GM19351 (cell line): ENCODE measurements at regions not wholly inside any gene's neighbourhood (a gene's known extent, or its start where the extent isn't known, plus 50 kb on each side); places are given as distances from the start of the nearest gene placed in this dataset.

Source experiments
- ATAC-seq: cut with Tn5 transposase; IDR thresholded peaks from one replicate; pipeline ENCODE4 v1.9.1; 2021; ENCODE audit warnings: mild to moderate bottlenecking, moderate library complexity; ENCODE audit not compliant: unreplicated experiment

DNA sequence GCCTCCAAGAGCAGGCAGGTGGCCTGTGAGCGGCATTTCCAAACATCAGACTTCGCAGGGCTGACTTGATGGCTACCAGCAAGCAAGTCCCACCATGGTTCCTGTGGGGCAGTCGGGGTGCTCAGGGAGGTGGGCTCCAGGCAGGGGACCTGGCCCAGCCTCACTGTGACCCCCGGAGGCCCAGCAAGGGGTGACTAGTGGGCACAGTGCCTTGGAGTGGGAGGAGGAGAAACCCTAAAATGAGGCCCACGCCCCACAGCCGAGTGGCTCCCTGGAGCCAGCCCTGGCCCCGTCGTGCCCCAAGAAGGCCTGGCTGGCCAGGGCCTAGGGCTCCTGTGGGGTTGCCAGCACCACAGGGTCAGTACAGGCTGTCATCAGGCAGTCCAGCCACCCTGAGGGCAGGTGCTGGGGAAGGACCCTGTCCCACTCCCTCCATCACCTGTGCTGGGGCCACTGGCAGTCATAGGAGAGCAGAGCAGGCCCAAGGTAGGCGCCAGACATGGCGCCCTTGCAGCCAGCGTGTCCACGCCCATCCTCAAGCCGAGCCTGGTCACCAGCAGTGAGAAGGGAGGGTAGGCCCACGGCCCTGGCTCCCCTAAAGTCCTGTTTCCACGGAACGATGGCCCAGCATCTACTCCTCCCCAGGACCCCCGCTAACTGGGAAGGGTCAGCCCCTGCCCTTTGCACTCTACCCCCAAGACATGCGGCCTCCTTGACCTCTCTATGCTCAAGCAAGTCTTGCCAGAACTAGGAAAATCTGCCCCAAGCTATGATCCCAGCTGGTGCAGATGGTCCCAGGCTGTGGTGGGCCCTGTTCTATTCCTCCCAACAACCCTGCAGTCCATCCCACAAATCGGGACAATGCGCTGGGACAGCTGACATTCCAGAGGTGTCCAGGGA lies 144.2 kb upstream of the C14orf180 start:
- ATAC-seq: no peak

DNA sequence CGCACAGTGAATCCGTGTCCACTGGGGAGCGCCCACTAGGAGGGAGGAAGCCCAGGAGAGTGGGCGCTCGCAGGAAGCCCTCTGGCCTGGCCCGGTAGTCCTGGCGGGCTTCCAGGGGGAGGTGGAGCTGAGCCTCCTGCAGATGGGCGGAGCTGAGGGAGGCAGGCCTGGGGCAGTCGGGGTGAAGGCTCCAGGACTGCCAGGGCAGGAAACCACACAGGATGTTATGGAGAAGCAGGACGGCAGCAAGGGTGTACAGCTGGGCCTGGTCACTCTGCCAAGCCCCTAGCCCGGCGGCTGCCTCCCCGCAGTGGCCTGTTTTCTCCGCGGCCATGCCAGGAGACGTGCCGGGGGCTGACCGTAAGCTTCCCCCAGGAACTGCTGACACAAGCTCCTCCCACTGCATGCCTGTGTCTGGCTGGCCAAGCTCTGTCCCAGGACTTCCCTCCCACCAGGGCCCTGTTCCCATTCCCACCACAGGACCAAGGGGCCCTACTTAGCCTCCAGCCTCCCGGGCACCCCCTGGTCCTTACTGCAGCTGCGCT lies 143.4 kb upstream of the C14orf180 start:
- no peak for ATAC-seq

DNA sequence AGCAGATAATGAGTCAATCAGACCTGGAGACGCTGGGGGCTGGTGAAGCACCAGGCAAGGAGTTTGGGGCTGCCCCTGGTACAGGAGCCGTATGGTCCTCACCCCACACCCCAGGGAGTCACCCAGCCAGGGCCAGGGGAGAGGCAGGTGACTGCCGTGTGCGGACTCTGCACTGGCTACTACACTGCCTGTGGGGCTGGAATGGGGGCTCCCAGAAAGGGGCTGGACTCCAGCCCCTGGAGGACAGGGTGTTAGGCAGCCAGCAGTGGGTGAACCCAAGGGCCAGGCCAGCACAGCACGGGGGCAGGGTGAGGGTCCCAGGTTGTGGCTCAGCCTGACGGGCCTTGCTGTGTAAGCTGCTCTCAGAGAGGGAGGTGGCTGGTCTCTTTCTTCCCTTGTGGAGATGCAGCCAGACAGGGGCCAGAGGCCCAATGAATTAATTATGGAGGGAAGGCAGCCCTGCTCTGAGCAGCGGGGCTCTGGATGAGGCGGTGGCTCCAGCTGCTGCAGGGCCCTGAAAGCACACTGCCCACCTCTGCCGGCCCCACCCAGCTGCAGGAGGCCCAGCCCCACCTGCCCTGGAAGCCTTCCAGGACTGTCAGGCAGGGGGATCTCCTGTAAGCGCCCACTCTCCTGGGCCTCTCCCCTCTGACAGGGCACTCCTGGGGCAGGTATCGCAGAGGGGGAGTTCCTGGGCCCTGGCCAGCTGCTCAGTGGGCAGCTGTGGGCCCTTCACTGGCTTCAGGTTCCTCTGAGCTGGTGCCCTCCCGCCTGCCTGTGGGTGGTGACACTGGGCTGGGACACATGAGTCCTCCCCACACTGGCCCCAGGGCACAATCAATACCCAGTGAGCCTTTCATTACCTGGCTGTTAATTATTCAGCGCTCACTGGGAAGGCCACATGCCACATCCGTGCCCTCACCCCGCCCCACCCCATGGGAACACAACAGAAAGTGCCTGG lies 142.5 kb upstream of the C14orf180 start:
- ATAC-seq: no peak

DNA sequence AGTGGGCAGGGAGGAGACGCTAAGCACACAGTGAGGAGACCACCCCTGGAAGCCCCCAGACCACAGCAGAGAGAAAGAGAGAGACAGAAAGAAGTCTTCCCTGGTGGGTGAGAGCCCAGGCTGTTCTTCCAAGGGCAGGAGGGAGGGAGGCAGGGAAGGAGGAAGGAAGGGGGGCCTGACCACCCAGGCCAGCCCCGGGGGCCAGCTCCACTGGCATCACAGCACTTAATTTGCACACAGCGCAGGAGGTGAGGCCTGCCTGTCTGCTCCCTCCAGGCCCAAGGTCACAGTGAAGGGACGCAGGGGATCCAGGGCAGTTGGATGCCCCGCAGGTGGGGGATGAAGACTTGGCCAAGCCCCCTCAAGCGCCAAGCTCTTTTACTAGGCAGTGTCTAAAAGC lies 141.9 kb upstream of the C14orf180 start:
- no peak for ATAC-seq

DNA sequence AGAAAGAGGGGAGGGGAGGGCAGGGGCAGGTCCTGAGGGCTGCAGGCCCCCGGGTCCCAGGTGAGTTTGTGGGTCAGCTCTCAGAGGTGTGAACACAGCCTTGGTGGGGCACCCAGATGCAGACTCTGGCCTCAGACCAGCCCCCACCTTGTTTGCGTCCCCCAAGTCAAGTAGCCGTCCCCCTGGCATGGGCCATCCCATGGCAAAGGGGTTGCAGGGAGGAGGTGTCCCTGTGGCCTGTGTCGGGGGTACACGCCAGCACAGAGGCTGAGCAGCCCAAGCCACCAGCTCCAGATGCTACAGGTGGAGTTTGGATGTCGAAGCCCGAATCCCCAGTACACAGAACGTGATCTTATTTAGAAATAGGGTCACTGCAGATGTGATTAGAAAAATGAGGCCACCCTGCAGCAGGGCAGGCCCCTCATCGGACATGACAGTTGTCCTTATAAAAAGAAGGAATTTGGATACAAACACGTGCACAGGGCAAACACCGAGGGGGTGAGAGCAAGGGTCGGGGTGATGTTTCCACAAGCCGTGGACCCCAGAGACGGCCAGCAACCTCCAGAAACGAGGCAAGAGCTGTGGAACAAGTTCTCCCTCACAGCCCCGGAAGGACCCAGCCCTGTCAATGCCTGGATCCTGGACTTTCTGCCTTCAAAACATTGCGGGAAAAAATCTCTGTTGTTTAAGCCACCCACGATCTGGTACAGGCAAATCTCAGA lies 141.2 kb upstream of the C14orf180 start:
- no peak for ATAC-seq

DNA sequence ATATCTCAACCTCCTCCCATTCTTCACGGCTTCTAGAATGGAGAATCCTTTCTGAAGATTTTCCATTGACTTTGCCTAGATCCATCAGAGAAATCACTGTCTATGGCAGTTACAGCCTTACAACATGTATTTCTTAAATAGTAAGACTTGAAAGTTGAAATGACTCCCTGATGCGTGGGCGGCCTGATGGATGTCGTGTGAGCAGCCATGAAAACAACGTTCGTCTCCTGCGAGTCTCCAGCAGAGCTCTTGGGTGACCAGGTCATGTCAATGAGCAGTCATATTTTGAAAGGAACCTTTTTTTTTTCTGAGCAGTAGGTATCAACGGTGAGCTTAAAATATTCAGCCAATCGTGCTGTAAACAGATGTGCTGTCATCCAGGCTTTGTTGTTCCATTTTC lies 139.9 kb upstream of the C14orf180 start:
- ATAC-seq: no peak

DNA sequence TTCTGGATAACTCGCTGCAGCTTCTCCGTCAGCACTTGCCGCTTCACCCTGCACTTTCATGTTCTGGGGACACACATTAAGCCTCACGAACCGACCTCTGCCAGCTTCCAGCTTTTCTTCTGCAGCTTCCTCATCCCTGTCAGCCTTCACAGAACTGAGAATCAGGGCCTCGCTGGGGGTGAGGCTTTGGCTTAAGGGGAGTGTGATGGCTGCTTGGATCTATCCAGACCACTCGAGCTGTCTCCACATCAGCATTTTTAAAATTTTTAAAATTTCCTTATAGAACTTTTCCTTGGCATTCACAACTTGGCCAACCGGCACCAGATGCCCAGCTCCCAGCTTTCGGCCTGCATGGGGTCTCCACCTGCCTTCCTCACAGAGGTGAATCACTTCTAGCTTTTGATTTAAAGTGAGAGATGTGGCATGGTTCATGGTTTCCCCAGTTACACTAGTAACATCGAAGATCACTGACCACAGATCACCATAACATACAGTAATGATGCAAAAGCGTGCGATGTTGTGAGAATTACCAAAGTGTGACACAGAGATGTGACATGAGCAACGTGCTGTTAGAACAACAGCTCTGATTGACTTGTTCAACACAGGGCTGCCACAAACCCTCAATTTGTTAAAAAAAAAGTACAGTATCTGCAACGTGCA lies 139.1 kb upstream of the C14orf180 start:
- ATAC-seq: no peak

DNA sequence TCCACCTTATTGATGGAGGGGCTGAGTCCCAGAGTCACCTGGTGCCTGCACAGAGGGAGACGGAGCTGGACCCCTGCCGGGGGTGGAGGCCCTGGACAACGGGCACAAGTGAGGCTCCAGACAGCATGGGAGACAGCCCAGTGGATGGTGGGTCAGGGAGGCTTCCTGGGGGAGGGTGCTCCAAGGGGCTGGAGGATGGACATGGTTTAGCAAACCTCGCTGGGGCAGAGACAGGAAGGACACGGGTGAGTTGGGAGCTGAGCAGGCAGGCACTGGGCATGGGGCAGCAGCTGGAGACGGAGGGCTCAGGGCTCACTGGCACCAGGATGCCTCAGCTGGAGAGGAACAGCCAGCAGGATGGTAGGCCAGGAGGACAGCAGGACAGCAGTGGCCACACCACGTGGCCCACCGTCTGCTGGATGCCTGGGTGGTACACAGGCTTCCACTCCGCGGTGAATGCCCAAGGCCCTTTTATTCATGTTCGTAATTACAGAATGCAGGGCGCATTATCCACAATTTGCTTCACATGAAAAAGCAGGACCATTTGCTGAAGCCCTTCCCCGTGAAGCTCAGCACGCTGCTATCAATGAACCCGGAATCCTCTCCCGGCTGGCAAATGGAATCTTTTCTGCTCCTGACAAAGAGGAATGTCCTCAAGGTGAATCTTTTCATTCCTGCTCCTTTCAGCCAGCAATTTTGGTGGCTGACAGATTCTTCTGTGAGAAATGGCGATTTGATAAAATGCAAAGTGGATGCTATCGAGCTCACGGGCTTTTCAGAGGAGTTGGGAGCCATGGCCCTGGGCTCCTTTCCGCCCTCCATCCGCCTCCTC lies 138.1 kb upstream of the C14orf180 start:
- no peak for ATAC-seq

DNA sequence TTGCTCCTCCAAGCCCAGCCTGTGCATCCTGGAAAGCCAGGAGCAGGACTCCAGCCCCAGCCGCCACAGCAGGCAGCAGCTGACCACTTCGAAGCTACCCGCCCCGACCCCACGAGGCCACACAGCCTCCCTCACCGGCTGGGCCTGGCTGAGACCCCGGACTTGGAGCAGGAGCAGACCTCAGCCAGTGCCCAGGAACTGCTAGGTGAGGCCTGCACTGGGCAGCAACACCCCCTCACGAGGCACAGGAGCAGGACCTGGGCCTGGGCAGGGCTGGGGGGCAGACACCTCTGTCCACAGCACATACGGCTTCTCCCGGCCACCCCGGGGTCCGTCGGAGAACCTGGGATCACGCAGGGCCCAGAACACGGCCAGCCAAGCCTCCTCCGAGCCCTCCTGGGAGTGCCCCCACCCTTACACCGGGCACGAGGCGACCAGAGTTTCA lies 137.4 kb upstream of the C14orf180 start:
- ATAC-seq: no peak

DNA sequence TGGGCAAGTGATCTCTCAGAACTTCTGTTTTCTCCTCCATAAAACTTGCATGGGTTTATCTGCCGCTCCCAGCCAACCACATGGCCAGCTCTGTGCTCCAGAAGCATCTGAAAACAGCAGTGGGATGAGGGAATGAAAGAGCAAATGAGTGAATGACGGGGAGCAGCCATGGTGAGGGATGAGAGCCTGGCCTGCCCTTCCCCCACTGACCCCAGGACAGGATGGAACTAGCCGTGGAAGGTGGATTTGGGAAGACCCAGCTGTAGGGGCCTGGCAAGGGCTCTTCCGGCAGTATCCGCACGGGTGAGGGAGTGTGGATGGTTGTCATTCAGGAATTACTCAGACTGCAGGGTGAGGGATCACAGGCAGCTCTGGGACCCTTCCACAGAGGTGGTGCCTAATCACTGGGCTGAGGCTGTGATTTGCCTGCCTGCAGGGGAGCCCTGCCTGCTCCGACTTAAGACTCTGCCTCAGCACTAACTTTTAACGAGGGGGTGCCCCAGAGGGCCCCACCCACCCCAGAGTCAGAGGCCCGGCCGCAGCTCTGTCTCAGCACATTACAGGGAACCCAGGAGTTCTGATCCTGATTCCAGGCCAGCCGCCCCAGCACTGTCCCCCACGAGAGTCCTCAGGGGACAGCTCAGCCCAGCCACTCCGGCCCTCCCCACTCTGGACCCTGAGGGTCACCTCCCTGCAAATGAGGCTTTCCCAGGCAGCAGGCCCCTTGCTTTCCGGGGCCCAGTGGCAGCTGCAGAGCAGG lies 136.8 kb upstream of the C14orf180 start:
- ATAC-seq: no peak

DNA sequence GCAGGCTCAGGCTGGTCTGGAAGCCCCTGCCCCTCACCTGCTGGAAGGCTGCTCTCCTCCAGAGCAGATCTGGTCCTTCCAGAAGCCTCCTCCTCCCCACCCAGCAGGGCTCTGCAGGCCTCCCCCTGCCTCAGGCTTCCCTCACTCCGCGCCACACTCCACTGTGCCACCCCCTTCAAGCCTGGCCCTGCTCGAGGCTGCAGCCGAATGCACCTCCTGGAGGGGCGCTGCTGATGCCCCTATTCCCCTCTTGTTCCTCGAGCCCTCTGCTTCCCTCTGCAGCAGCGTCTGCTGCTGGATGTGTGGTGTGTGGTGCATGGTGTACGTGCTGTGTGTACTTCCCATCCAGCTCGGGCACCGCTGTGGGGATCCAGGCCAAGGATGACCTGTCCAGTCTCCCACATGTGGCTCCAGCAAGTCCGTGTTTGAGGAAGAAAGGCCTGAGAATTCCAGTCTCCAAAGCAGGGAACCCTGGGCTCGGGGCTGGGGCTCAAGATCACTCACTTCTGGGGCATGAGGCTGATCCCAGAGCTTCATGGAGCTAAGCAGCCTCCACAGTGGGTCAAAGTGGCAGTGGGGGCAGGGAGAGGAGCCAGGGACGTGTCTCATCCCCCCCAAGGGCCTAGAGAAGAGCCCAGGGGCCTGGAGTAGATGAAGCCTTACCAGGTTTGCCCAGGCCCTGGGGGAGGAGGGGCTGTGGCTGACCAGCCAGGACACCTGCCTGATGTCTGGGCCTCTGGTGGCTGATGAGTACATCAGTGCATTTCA lies 136.0 kb upstream of the C14orf180 start:
- no peak for ATAC-seq

DNA sequence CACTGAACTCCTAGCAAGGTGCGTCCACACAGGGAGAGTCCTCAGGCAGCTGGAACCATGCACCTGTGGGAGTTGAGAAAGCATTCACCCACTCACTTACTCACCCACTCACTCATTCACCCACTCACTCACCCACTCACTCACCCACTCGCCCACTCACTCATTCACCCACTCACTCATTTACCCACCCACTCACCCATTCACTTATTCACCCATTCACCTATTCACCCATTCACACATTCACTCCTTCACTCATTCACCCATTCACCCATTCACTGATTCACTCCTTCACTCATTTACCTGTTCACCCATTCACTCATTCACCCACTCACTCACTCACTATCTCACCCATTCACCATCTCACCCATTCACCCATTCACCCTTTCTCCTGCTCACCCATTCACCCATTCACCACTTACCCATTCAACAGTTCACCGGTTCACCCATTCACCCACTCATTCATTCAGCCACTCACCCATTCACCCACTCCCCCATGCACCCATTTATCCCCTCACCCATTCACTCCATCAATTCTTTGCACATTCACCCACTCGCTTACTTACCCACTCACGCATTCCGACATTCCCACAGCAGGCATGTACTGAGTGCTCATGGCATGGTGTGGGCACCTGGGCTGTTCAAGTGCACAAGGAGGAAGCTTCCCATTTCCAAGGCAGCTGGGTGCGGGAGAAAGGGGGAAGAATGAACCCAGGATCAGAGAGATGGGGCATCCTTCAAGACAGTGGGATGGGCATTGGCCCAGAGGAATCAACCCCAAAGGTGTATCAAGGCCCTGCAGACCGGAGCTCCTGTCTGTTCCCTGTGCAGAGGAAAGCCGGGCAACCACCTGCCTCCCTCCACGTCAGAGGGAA lies 135.2 kb upstream of the C14orf180 start:
- no peak for ATAC-seq

DNA sequence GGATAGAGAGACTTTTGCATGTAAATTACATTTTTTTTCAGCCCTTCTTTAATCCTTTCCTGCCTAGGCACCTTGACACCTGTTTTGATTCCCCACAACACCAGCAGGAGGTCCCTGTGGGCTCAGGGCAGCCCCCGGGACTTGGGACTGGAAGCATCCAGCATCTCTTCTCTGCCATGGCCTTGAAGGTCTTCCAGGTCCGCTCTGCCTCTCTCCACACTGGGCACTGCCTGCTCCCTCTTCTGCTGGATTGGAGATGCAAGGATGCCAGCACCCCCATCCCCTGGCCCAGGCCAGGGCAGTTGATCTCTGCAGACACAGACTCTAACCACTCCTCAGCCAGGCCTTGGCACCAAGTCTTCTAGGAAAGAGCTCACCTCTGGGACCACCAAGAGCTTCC lies 134.5 kb upstream of the C14orf180 start:
- ATAC-seq: no peak

DNA sequence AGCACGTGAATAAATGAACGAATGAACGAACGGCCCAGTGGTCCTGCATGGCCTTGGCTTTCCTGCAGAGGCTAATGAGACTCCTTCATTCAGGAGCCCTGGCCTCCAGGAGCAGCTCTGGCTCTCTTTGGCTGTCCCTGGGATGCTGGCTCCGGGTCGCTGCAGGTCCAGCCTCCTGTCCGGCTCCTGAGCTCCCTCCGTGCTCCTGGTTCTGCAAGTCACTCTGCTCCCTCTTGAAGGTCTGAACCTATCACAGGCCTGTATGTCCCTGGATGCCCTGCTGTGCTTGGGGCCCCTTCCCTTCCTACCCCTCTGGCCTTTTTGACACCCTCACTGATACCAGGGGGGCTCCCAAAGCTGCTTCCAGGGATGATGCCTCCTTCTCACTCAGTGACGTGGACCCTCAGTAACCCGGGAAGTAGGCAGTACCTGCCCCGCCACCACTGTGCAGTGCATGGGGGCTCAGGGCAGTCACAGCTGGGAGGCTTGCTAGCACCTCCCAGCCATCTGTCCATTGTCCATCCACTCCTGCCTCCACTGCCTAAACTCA lies 133.7 kb upstream of the C14orf180 start:
- ATAC-seq: no peak

DNA sequence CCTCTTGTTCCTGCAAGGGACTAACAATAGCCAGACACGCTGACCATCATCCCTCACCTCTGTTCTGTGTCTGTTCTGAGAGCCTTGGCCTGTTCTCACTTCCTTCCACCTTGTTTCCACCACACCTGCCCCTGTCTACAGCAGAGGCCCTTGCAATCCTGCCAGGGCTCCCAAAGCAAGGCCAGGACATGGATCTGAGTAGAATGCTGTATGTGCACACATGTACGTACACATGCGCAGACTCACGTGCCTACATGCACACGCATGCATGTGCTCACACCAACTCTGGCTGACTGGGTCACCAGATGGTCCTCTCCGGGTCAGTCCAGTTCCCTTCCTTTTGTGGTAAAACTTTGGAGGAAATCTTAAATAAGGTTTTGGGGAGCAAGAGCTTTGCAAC lies 133.0 kb upstream of the C14orf180 start:
- ATAC-seq: no peak

DNA sequence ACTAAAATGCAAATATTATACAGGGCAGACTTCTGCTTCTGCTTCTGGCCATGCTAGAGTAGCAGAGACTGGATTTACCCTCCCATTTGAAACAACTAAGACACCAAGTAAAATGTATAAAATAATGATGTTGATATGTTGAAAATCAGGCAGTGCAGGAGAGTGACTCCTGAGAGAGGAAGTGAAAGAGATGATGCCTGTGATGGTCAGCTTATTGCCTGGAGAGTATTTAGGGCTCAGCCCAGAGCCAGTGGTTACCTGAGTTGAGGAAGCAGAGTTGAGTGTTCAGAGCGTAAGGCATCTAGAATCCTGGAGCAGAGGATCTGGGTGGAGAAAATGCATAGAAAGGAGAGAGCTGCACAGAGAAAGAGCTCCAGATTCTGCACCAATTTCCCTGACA lies 131.8 kb upstream of the C14orf180 start:
- ATAC-seq: no peak

DNA sequence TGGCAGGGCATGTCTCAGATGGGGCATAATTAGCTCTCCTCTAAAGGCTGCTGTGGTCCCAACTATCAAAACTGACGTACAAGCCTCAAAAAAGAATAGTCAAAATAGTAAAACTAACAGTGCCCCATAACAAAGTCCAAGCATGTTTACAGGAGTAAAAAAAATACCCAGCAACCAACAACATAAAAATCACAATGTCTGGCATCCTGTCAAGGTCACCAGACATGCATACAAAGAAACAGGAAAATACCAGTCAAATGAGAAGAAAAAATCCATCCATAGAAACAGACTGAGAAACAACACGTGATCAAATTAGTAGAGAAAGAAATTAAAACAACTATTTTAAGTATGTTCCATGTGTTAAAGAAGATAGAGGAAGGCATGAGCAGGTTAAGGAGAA lies 131.2 kb upstream of the C14orf180 start:
- ATAC-seq: no peak
